Thyroid gland (tissue), 4 donors: ENCODE measurements at regions not wholly inside any gene's neighbourhood (a gene's known extent, or its start where the extent isn't known, plus 50 kb on each side); places are given as distances from the start of the nearest gene placed in this dataset.

ENCODE experiments used
- CTCF ChIP-seq, 6 experiments: fragments of 200-600 bp in 3 of 6; fragments of 450-650 bp in 3 of 6; sonication (generic) in 3 of 6; IDR thresholded peaks; one replicate each; pipeline ENCODE4 v1.5.1; 2016 to 2019; ENCODE audit warnings: antibody characterized with exemption in 6 of 6, mild to moderate bottlenecking in 2 of 6, inconsistent platforms in 1 of 6, moderate library complexity in 1 of 6
- POLR2A ChIP-seq, 2 donors: fragments of 450-650 bp; IDR thresholded peaks; one replicate each; pipeline ENCODE4 v1.6.1; 2017; ENCODE audit warnings: antibody characterized with exemption in 2 of 2, mild to moderate bottlenecking in 2 of 2, moderate library complexity in 1 of 2

GRCh38 chrX:40502688-40503087 lies 78.1 kb upstream of the ATP6AP2 start:
- TF ChIP-seq CTCF (IDR thresholded peaks at IDR 0.05), result no peak
- no peak for TF ChIP-seq POLR2A (IDR thresholded peaks at IDR 0.05)
